ENCODE measurements at regions not wholly inside any gene's neighbourhood (a gene's known extent, or its start where the extent isn't known, plus 50 kb on each side); places are given as distances from the start of the nearest gene placed in this dataset.
A peak's percentile ranks its signal among the peaks of the same experiment; 100 is the strongest.

- Histone ChIP-seq H4K20me1 (ENCODE audit: control insufficient read depth, extremely low read depth, insufficient read depth, low read length) (no peaks in the 10 kb centered on the region), H3K27ac (ENCODE audit: insufficient read depth, low read length) (no peak overlapping the region), H3K27me3 (ENCODE audit: control insufficient read depth, insufficient read depth, low read length) (no peaks in the 10 kb centered on the region), H2AFZ (ENCODE audit: low read length) (no peak overlapping the region), H3K79me2 (ENCODE audit: control insufficient read depth, insufficient read depth, low read length) (no peaks in the 10 kb centered on the region), H3K36me3 (ENCODE audit: control insufficient read depth, insufficient read depth, low read length) (no peaks in the 10 kb centered on the region), H3K9me3 (ENCODE audit: control insufficient read depth, insufficient read depth, low read depth, low read length) (no peaks in the 10 kb centered on the region), H3K4me1 (ENCODE audit: control insufficient read depth, extremely low read depth, insufficient read depth, low read length) (no peaks in the 10 kb centered on the region), H3K4me3 (replicated peaks in 1 of 4; ENCODE audit: control extremely low read depth in 1 of 4, insufficient read depth in 1 of 4, low read depth in 3 of 4, low read length in 4 of 4) (no peak overlapping the region), H3K4me2 (ENCODE audit: extremely low read depth, insufficient read depth, low read length) (no peak overlapping the region), H3K9ac (ENCODE audit: insufficient read depth, low read length) (no peak overlapping the region)
- peak in 1 of 2 donors; percentile 4 for DNase-seq (ENCODE audit: low read depth in 2 of 2)
- TF ChIP-seq, protein P1, sequence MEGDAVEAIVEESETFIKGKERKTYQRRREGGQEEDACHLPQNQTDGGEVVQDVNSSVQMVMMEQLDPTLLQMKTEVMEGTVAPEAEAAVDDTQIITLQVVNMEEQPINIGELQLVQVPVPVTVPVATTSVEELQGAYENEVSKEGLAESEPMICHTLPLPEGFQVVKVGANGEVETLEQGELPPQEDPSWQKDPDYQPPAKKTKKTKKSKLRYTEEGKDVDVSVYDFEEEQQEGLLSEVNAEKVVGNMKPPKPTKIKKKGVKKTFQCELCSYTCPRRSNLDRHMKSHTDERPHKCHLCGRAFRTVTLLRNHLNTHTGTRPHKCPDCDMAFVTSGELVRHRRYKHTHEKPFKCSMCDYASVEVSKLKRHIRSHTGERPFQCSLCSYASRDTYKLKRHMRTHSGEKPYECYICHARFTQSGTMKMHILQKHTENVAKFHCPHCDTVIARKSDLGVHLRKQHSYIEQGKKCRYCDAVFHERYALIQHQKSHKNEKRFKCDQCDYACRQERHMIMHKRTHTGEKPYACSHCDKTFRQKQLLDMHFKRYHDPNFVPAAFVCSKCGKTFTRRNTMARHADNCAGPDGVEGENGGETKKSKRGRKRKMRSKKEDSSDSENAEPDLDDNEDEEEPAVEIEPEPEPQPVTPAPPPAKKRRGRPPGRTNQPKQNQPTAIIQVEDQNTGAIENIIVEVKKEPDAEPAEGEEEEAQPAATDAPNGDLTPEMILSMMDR (conservative IDR thresholded peaks at IDR 0.05 in 1 of 2, IDR thresholded peaks at IDR 0.05 in 1 of 2; ENCODE audit: low read depth in 1 of 2, low read length in 2 of 2) = no peak
- no peak for TF ChIP-seq EZH2 (IDR thresholded peaks at IDR 0.05; ENCODE audit: low read length, missing control alignments)
Observed at GRCh38 chr3:67765575-67765974, 111.2 kb upstream of the SUCLG2 start.

- DNase-seq (ENCODE audit: low read depth in 2 of 2) = no peak
- H3K9ac ChIP-seq (ENCODE audit: insufficient read depth, low read length) = no peak overlapping the region
- no peak overlapping the region for H3K4me2 ChIP-seq (ENCODE audit: extremely low read depth, insufficient read depth, low read length)
- no peak overlapping the region for H2AFZ ChIP-seq (ENCODE audit: low read length)
- H3K27ac ChIP-seq (ENCODE audit: insufficient read depth, low read length) = no peak overlapping the region
- no peaks in the 10 kb centered on the region for H4K20me1 ChIP-seq (ENCODE audit: control insufficient read depth, extremely low read depth, insufficient read depth, low read length)
- no peak overlapping the region for H3K4me3 ChIP-seq (replicated peaks in 1 of 4; ENCODE audit: control extremely low read depth in 1 of 4, insufficient read depth in 1 of 4, low read depth in 3 of 4, low read length in 4 of 4)
- no peaks in the 10 kb centered on the region for H3K27me3 ChIP-seq (ENCODE audit: control insufficient read depth, insufficient read depth, low read length)
- H3K9me3 ChIP-seq (ENCODE audit: control insufficient read depth, insufficient read depth, low read depth, low read length) = no peaks in the 10 kb centered on the region
- no peaks in the 10 kb centered on the region for H3K79me2 ChIP-seq (ENCODE audit: control insufficient read depth, insufficient read depth, low read length)
- no peaks in the 10 kb centered on the region for H3K36me3 ChIP-seq (ENCODE audit: control insufficient read depth, insufficient read depth, low read length)
- TF ChIP-seq, protein P1 (conservative IDR thresholded peaks at IDR 0.05 in 1 of 2, IDR thresholded peaks at IDR 0.05 in 1 of 2; ENCODE audit: low read depth in 1 of 2, low read length in 2 of 2) = no peak
- no peak for TF ChIP-seq EZH2 (IDR thresholded peaks at IDR 0.05; ENCODE audit: low read length, missing control alignments)
- H3K4me1 ChIP-seq (ENCODE audit: control insufficient read depth, extremely low read depth, insufficient read depth, low read length) = no peaks in the 10 kb centered on the region
Observed at GRCh38 chr3:67745296-67745695, 90.9 kb upstream of the SUCLG2 start.

- H3K4me1 ChIP-seq (ENCODE audit: control insufficient read depth, extremely low read depth, insufficient read depth, low read length) = no peaks in the 10 kb centered on the region
- no peaks in the 10 kb centered on the region for H4K20me1 ChIP-seq (ENCODE audit: control insufficient read depth, extremely low read depth, insufficient read depth, low read length)
- no peak for TF ChIP-seq EZH2 (IDR thresholded peaks at IDR 0.05; ENCODE audit: low read length, missing control alignments)
- TF ChIP-seq, protein P1 (conservative IDR thresholded peaks at IDR 0.05 in 1 of 2, IDR thresholded peaks at IDR 0.05 in 1 of 2; ENCODE audit: low read depth in 1 of 2, low read length in 2 of 2) = no peak
- H3K36me3 ChIP-seq (ENCODE audit: control insufficient read depth, insufficient read depth, low read length) = no peaks in the 10 kb centered on the region
- H3K4me3 ChIP-seq (replicated peaks in 1 of 4; ENCODE audit: control extremely low read depth in 1 of 4, insufficient read depth in 1 of 4, low read depth in 3 of 4, low read length in 4 of 4) = no peak overlapping the region
- no peak overlapping the region for H3K4me2 ChIP-seq (ENCODE audit: extremely low read depth, insufficient read depth, low read length)
- H3K79me2 ChIP-seq (ENCODE audit: control insufficient read depth, insufficient read depth, low read length) = no peaks in the 10 kb centered on the region
- no peak for DNase-seq (ENCODE audit: low read depth in 2 of 2)
- no peak overlapping the region for H3K27ac ChIP-seq (ENCODE audit: insufficient read depth, low read length)
- no peak overlapping the region for H3K9ac ChIP-seq (ENCODE audit: insufficient read depth, low read length)
- H3K9me3 ChIP-seq (ENCODE audit: control insufficient read depth, insufficient read depth, low read depth, low read length) = no peaks in the 10 kb centered on the region
- H3K27me3 ChIP-seq (ENCODE audit: control insufficient read depth, insufficient read depth, low read length) = no peaks in the 10 kb centered on the region
- no peak overlapping the region for H2AFZ ChIP-seq (ENCODE audit: low read length)
Observed at GRCh38 chr3:67744699-67745098, 90.3 kb upstream of the SUCLG2 start.
